GM12873 (cell line): ENCODE measurements at regions not wholly inside any gene's neighbourhood (a gene's known extent, or its start where the extent isn't known, plus 50 kb on each side); places are given as distances from the start of the nearest gene placed in this dataset.

Experiments used
- CTCF ChIP-seq: IDR thresholded peaks from 2 replicates; pipeline ENCODE4 v1.5.1; 2012; ENCODE audit warnings: low read depth, mild to moderate bottlenecking, moderate library complexity, low read length, control low read depth; ENCODE audit not compliant: insufficient read depth; ENCODE audit errors: missing control alignments

GRCh38 chr7:42735081-42735480 is 176.8 kb downstream of the C7orf25 start:
- TF ChIP-seq CTCF, result no peak

- TF ChIP-seq CTCF, result no peak
These were observed 177.3 kb downstream of the C7orf25 start for GRCh38 chr7:42734568-42734967.

GRCh38 chr7:42733040-42733439 is 178.8 kb downstream of the C7orf25 start:
- TF ChIP-seq CTCF, result no peak

- TF ChIP-seq CTCF, result no peak
These were observed 181.3 kb downstream of the C7orf25 start for GRCh38 chr7:42730586-42730985.

GRCh38 chr7:42729053-42729765 is 182.7 kb downstream of the C7orf25 start:
- TF ChIP-seq CTCF, result no peak

- TF ChIP-seq CTCF, result no peak
These were observed 184.4 kb downstream of the C7orf25 start for GRCh38 chr7:42727451-42727850.

- TF ChIP-seq CTCF, result no peak
These were observed 185.6 kb downstream of the C7orf25 start for GRCh38 chr7:42726066-42726785.
